Peyer's patch (tissue), 4 donors: ENCODE measurements at regions not wholly inside any gene's neighbourhood (a gene's known extent, or its start where the extent isn't known, plus 50 kb on each side); places are given as distances from the start of the nearest gene placed in this dataset.

Experiments used
- POLR2A ChIP-seq, 2 donors: fragments of 450-650 bp; IDR thresholded peaks; one replicate each; pipeline ENCODE4 v1.5.1; 2017; ENCODE audit warnings: antibody characterized with exemption in 2 of 2, mild to moderate bottlenecking in 2 of 2, moderate library complexity in 2 of 2
- TF ChIP-seq, protein P1 (sequence below), 6 experiments: fragments of 450-650 bp in 4 of 6; fragments of 200-600 bp in 2 of 6; sonication (generic) in 1 of 6; IDR thresholded peaks; one replicate each; pipeline ENCODE4 v1.5.1; 2017 to 2019; ENCODE audit warnings: antibody characterized with exemption in 6 of 6, mild to moderate bottlenecking in 3 of 6, moderate library complexity in 1 of 6

DNA sequence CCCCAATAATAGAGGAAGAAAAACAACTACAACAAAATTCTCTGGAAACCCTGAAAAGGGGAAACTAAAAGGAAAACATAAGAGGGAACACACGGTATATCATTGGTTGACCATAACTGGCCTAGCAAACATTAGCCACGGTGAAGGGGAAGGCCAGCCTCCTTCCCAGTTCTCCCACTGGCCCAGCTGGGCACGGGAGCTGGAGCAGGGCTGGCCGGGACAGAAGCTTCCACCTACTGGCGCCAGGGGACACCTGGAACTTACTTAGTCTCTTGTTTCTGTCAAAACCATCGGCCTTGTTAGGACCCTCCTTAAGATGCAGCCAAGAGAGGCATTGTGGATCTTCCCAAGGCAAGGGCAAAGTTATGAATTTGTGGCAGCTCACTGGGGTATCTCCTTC lies 56.1 kb upstream of the DLGAP1 start:
- TF ChIP-seq, protein P1, sequence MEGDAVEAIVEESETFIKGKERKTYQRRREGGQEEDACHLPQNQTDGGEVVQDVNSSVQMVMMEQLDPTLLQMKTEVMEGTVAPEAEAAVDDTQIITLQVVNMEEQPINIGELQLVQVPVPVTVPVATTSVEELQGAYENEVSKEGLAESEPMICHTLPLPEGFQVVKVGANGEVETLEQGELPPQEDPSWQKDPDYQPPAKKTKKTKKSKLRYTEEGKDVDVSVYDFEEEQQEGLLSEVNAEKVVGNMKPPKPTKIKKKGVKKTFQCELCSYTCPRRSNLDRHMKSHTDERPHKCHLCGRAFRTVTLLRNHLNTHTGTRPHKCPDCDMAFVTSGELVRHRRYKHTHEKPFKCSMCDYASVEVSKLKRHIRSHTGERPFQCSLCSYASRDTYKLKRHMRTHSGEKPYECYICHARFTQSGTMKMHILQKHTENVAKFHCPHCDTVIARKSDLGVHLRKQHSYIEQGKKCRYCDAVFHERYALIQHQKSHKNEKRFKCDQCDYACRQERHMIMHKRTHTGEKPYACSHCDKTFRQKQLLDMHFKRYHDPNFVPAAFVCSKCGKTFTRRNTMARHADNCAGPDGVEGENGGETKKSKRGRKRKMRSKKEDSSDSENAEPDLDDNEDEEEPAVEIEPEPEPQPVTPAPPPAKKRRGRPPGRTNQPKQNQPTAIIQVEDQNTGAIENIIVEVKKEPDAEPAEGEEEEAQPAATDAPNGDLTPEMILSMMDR (IDR thresholded peaks at IDR 0.05): no peak
- TF ChIP-seq POLR2A (IDR thresholded peaks at IDR 0.05): no peak
